HL-60 (cell line): ENCODE measurements at regions not wholly inside any gene's neighbourhood (a gene's known extent, or its start where the extent isn't known, plus 50 kb on each side); places are given as distances from the start of the nearest gene placed in this dataset.

Source experiments
- CTCF ChIP-seq: IDR thresholded peaks from one replicate; pipeline ENCODE4 v1.5.1; 2011; ENCODE audit warnings: low read length, control low read depth, inconsistent platforms; ENCODE audit not compliant: insufficient read depth
- GABPA ChIP-seq: IDR thresholded peaks from 2 replicates; pipeline ENCODE4 v1.6.1; 2012; ENCODE audit warnings: low read depth

DNA sequence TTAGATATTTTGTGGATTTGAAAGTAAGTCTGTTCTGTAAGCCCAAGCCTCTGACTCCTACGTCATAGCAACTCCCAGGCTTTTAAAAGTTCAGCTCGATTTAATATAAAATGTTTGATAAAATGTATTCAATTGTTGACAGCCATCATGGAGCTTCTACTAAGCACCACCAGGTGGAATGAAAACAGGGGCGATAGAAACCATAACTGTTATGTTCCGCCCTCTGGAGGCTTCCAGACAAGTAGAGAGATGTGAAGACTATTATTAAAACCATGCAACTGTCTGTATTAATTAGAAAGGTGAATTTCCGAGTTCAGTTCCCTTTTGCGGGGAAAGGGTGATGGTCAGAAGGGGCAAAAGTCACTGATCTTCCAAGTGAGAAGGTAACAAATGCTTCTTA, 292.2 kb downstream of the NR2F2 start:
- TF ChIP-seq CTCF (no peak), GABPA (no peak)
